GM12873 (cell line): ENCODE measurements at regions not wholly inside any gene's neighbourhood (a gene's known extent, or its start where the extent isn't known, plus 50 kb on each side); places are given as distances from the start of the nearest gene placed in this dataset.

ENCODE experiments used
- TF ChIP-seq, protein P1 (sequence below): IDR thresholded peaks from 2 replicates; pipeline ENCODE4 v1.5.1; 2012; ENCODE audit warnings: low read depth, mild to moderate bottlenecking, moderate library complexity, low read length, control low read depth; ENCODE audit not compliant: insufficient read depth; ENCODE audit errors: missing control alignments

DNA sequence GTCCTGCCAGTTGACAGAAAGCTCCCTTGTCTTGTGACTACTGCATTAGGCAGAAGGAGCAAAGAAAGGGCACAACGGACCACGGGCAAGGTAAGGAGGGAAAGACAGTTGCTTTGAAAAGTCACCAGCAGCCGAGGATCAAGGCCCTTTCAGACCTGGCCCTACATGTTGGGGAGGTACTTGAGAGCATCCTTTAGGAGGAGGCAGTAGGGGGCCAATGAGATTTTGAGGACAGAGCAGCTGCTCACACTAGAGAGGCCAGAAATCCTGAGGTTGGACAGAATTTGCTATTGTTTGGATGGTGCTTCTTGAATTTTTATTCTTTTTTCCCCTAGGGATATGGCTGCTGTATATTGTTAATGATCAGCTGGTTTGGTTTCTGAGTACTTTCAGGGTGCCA is 135.5 kb upstream of the PZP start:
- TF ChIP-seq, protein P1, sequence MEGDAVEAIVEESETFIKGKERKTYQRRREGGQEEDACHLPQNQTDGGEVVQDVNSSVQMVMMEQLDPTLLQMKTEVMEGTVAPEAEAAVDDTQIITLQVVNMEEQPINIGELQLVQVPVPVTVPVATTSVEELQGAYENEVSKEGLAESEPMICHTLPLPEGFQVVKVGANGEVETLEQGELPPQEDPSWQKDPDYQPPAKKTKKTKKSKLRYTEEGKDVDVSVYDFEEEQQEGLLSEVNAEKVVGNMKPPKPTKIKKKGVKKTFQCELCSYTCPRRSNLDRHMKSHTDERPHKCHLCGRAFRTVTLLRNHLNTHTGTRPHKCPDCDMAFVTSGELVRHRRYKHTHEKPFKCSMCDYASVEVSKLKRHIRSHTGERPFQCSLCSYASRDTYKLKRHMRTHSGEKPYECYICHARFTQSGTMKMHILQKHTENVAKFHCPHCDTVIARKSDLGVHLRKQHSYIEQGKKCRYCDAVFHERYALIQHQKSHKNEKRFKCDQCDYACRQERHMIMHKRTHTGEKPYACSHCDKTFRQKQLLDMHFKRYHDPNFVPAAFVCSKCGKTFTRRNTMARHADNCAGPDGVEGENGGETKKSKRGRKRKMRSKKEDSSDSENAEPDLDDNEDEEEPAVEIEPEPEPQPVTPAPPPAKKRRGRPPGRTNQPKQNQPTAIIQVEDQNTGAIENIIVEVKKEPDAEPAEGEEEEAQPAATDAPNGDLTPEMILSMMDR: no peak

DNA sequence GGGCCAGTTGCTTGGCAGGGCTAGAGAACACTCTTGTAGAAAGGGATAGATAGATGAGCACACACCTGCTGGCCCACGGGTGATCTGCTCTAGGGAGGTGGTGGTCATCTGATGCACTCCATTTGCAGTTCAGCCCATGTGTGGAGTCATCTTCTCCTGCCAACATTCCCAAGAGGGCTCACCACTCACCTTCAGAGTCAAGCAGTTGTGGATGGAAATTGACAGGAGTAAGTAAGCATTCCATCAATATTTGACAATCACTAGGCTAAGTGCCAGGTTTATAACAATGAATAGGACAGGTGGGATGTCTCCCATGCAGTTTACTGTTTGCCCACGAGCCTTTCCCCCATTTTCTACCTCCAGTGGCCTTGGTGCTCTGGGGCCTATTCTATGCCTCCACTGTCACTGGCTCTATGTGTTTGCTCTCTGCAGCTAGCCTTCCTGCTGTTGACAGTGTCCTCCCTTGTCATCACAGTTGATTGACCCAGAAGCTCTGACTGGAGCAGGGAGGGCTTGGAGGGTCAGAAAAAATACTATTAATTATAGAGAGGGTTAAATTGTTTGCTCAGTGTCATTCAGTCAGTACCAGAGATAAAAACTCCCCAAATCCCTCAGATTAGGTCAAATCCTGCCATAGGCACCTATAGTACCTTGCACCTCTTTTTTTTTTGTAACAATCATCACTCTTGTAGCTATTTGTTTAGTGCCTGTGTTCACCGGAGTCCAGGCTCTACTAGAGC is 134.6 kb upstream of the PZP start:
- TF ChIP-seq, protein P1: no peak

DNA sequence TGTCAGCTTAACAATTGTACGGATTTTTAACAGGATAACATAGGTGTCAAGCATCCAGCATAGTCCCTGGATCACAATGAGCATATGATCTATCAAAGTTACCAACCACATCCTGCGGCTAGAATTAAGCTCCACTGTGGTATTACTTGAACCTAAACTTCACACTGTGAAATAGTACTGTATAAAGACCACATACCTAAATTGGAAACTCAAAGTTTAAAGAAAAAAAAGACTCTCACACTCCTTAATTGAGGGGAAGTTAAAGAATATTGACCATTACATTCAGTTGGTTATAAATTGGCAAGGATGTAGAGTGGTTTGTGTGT is 133.0 kb upstream of the PZP start:
- TF ChIP-seq, protein P1: no peak

DNA sequence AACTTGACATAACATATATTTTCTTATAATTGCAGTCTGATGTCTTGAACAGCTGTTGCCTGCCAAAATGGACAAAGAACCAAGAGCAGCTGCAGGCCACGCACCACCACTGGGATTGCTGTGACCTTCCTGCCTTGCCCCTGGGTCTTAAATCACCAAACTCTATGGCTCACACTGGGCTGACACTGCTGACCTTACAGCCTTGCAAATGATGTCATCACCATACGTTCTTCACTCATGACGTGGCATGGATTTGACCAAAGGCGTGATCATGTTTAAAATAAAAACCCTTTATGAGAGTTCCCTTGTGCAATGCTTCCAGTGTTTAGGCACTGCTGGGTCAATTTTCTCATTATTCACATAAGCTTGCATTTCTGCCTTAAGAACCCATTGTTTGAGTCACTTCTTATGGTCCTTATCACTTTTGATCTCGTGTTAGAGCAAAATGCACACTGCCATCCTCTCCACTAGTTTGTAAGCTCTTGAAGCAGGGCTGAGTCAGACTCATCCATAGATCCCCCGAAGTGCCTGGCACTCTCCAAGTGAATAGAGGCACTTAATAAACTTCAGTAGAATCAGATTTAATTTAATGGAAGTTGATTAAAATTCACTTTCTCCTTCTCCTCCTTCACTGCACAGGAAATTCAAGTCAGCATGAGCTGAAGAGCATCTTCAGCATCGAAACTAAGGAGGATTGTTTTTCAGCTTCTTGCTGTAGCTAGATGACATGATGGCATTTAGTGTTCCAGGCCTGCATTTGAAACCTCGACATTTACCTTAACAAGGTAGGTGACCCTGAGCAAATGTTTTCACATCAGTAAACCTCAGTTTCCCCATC is 132.4 kb upstream of the PZP start:
- TF ChIP-seq, protein P1: peak; percentile 12

DNA sequence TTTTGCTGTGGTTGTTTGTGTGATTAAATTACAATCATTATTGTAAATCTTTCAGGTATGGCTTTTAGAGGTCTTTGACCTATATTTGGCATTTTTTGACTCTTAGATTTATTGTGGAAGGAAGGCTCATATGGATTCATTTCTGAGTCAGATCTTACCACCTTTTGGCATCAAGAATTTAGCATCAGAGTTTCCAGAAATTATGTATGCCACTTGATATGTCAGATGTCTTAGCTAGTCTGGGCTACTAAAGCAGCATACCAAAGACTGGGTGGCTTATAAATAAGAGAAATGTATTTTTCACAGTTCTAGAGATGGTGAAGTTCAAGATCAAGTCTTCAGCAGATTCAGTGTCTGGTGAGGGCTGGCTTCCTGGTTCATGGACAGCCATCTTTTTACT is 129.5 kb upstream of the PZP start:
- TF ChIP-seq, protein P1: no peak

DNA sequence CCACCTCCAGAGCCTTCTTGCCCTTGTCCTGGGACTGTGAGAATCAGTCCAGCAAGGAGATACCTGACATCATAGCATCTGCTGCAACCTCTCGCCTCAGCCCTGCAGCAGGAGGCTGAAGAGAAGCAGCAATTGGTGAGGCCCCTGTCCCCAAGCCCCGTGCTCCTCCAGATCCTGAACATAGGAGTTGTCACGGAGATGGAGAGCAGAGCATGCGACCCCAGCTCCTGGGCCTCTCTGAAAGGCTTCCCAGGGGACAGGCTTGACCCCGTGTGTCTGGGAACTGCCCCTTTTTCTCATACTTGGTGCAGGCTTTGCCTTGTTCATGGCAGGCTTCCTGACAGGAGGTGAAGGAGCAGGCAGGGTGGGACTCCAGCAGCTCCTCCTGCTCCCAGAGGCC is 127.7 kb upstream of the PZP start:
- TF ChIP-seq, protein P1: no peak

DNA sequence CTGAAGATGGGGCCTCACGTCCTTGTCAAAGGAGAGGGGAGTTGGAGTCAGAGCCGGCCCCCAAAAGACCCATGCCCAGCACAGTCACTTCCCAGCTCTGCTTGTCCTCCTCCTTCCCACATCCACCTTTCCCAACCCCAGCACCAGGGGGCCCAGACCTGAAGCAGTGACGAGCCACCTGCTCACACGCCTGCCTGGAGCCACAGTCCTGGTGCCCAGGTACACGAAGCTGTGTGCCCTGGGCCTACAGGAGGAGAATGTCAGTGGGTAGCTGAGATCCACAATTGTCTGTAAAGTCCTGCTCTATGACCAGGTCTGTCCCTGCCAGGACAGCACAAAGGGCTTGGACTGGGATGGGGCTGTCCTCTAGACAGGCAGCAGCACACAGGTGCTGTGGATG is 126.8 kb upstream of the PZP start:
- TF ChIP-seq, protein P1: no peak
